H1 (cell line): ENCODE measurements at regions not wholly inside any gene's neighbourhood (a gene's known extent, or its start where the extent isn't known, plus 50 kb on each side); places are given as distances from the start of the nearest gene placed in this dataset.

Experiments used
- CTCF ChIA-PET: fragments of 300-600 bp; sonication (Branson Sonifier 250); formaldehyde crosslinking; loops from one replicate; lab custom pipeline; 2021; ENCODE audit not compliant: partially characterized antibody; lab: Charles Lee
- POLR2A ChIA-PET: fragments of 300-600 bp; sonication (Branson Sonifier 250); formaldehyde crosslinking; loops from one replicate; lab custom pipeline; 2021; ENCODE audit warnings: inconsistent platforms; ENCODE audit not compliant: partially characterized antibody; lab: Charles Lee
- DNase-seq, 2 experiments: peaks; one replicate each; pipeline versions ENCODE4 v3.0.0 to v3.0.0-alpha.2; 2010 to 2022; ENCODE audit warnings: low spot score in 2 of 2, low read depth in 1 of 2, mixed read lengths in 1 of 2
- FAIRE-seq: peaks from 2 replicates; lab custom pipeline; 2011; peaks lifted over from hg19 to GRCh38; lab: Jason Lieb, UNC
- H2AFZ ChIP-seq: 2 replicates; pipeline ENCODE4 v1.8.1; 2012; ENCODE audit warnings: low read length, inconsistent platforms
- H2AK5ac ChIP-seq: 2 replicates; pipeline ENCODE4 v1.6.1; 2013; ENCODE audit warnings: low read depth, low read length
- H2BK120ac ChIP-seq: replicated peaks from 2 replicates; pipeline ENCODE3; 2013; ENCODE audit warnings: low read depth, low read length, inconsistent platforms
- H2BK12ac ChIP-seq: 2 replicates; pipeline ENCODE4 v1.6.1; 2013; ENCODE audit warnings: low read depth, low read length
- H2BK15ac ChIP-seq: 2 replicates; pipeline ENCODE4 v1.6.1; 2013; ENCODE audit warnings: low read length
- H2BK20ac ChIP-seq: 2 replicates; pipeline ENCODE4 v1.6.1; 2013; ENCODE audit warnings: low read length
- H2BK5ac ChIP-seq: 2 replicates; pipeline ENCODE4 v1.6.1; 2013; ENCODE audit warnings: low read depth, low read length
- H3K14ac ChIP-seq: 2 replicates; pipeline ENCODE4 v1.6.1; 2013; ENCODE audit warnings: inconsistent platforms; ENCODE audit not compliant: insufficient read length
- H3K18ac ChIP-seq: 2 replicates; pipeline ENCODE4 v1.6.1; 2013; ENCODE audit warnings: low read length; ENCODE audit errors: extremely low read depth
- H3K23ac ChIP-seq: 2 replicates; pipeline ENCODE4 v1.6.1; 2013; ENCODE audit warnings: inconsistent platforms; ENCODE audit not compliant: insufficient read length
- H3K23me2 ChIP-seq: 2 replicates; pipeline ENCODE4 v1.6.1; 2013; ENCODE audit warnings: low read depth, low read length
- H3K27ac ChIP-seq: 2 replicates; pipeline ENCODE4 v1.6.1; 2011; ENCODE audit warnings: low read depth, low read length, inconsistent platforms
- H3K27me3 ChIP-seq, 4 experiments: replicated peaks in 1 of 4; 1 replicate in 1 of 4; 2 replicates in 3 of 4; pipeline versions ENCODE4 v1.6.1 to v1.8.1; 2011 to 2013; ENCODE audit warnings: low read length in 3 of 4, mild to moderate bottlenecking in 3 of 4, inconsistent platforms in 2 of 4, mixed read lengths in 2 of 4, moderate library complexity in 1 of 4; ENCODE audit not compliant: control insufficient read depth in 3 of 4, insufficient read depth in 3 of 4; ENCODE audit errors: extremely low read depth in 1 of 4
- H3K36me3 ChIP-seq, 4 experiments: 2 replicates each; pipeline versions ENCODE4 v1.6.1 to v1.8.1; 2011 to 2013; ENCODE audit warnings: mild to moderate bottlenecking in 4 of 4, low read length in 3 of 4, moderate library complexity in 2 of 4, control low read depth in 1 of 4, inconsistent platforms in 1 of 4; ENCODE audit not compliant: insufficient read depth in 4 of 4, control insufficient read depth in 2 of 4
- H3K4ac ChIP-seq: replicated peaks from 2 replicates; pipeline ENCODE3; 2013; ENCODE audit warnings: low read length, low read depth, mixed read lengths, inconsistent platforms; ENCODE audit not compliant: insufficient read length
- H3K4me1 ChIP-seq, 4 experiments: replicated peaks in 1 of 4; 1 replicate in 1 of 4; 2 replicates in 3 of 4; pipeline versions ENCODE4 v1.6.1 to v1.8.1; 2011 to 2013; ENCODE audit warnings: low read length in 3 of 4, inconsistent platforms in 2 of 4, mixed read lengths in 1 of 4; ENCODE audit not compliant: insufficient read depth in 4 of 4, control insufficient read depth in 3 of 4
- H3K4me2 ChIP-seq, 2 experiments: 2 replicates each; pipeline versions ENCODE4 v1.6.1 to v1.8.1; 2011 to 2013; ENCODE audit warnings: low read depth in 2 of 2, low read length in 2 of 2, control low read depth in 1 of 2, inconsistent platforms in 1 of 2, mild to moderate bottlenecking in 1 of 2; ENCODE audit not compliant: insufficient read depth in 1 of 2
- H3K4me3 ChIP-seq, 4 experiments: fragments of 200-600, 300-600 bp in 1 of 4; sonication (generic), shearing (Covaris generic), sonication (Bioruptor Twin) in 1 of 4; 2 replicates each; pipeline versions ENCODE4 v1.5.1 to v1.8.1; 2011 to 2016; ENCODE audit warnings: low read length in 4 of 4, low read depth in 3 of 4, control low read depth in 2 of 4, inconsistent platforms in 2 of 4, mild to moderate bottlenecking in 2 of 4, mixed read lengths in 1 of 4, moderate library complexity in 1 of 4; ENCODE audit not compliant: insufficient read depth in 2 of 4; ENCODE audit errors: extremely low read depth in 1 of 4
- H3K56ac ChIP-seq: replicated peaks from 2 replicates; pipeline ENCODE3; 2013; ENCODE audit warnings: low read depth, mild to moderate bottlenecking, mixed read lengths, low read length, inconsistent platforms; ENCODE audit not compliant: insufficient read length
- H3K79me1 ChIP-seq: 2 replicates; pipeline ENCODE4 v1.6.1; 2013; ENCODE audit warnings: low read depth, low read length, control low read depth
- H3K79me2 ChIP-seq, 2 experiments: 2 replicates each; pipeline versions ENCODE4 v1.6.1 to v1.8.1; 2012 to 2013; ENCODE audit warnings: low read length in 2 of 2, mild to moderate bottlenecking in 2 of 2, inconsistent platforms in 1 of 2; ENCODE audit not compliant: insufficient read depth in 2 of 2, control insufficient read depth in 1 of 2
- H3K9ac ChIP-seq, 4 experiments: replicated peaks in 1 of 4; 1 replicate in 1 of 4; 2 replicates in 3 of 4; pipeline versions ENCODE4 v1.6.1 to v1.8.1; 2011 to 2013; ENCODE audit warnings: low read depth in 3 of 4, low read length in 3 of 4, control low read depth in 2 of 4, mild to moderate bottlenecking in 2 of 4, moderate library complexity in 2 of 4, inconsistent platforms in 1 of 4; ENCODE audit errors: extremely low read depth in 1 of 4
- H3K9me3 ChIP-seq, 2 experiments: 2 replicates each; pipeline versions ENCODE4 v1.6.1 to v1.8.1; 2012 to 2013; ENCODE audit warnings: mild to moderate bottlenecking in 2 of 2, moderate library complexity in 2 of 2, control low read depth in 1 of 2, inconsistent platforms in 1 of 2, low read depth in 1 of 2, low read length in 1 of 2, mixed read lengths in 1 of 2; ENCODE audit not compliant: insufficient read depth in 2 of 2
- H4K20me1 ChIP-seq, 2 experiments: replicated peaks in 1 of 2; 2 replicates each; pipeline versions ENCODE3 to v1.8.1; 2011 to 2013; ENCODE audit warnings: inconsistent platforms in 2 of 2, low read length in 2 of 2, mild to moderate bottlenecking in 1 of 2; ENCODE audit not compliant: insufficient read depth in 2 of 2, control insufficient read depth in 1 of 2
- H4K5ac ChIP-seq: 2 replicates; pipeline ENCODE4 v1.6.1; 2013; ENCODE audit warnings: low read length, low read depth, mixed read lengths, inconsistent platforms; ENCODE audit not compliant: insufficient read length
- H4K8ac ChIP-seq: 2 replicates; pipeline ENCODE4 v1.8.0; 2013; ENCODE audit warnings: mild to moderate bottlenecking, moderate library complexity, low read length, inconsistent platforms; ENCODE audit not compliant: insufficient read depth; ENCODE audit errors: extremely low read depth
- H4K91ac ChIP-seq: replicated peaks from 2 replicates; pipeline ENCODE3; 2013; ENCODE audit warnings: low read length, mixed read lengths, inconsistent platforms; ENCODE audit not compliant: insufficient read length
- ATF3 ChIP-seq: IDR thresholded peaks from 2 replicates; pipeline ENCODE4 v1.6.1; 2011; ENCODE audit warnings: low read depth, mild to moderate bottlenecking, low read length; ENCODE audit not compliant: insufficient read depth
- CBX5 ChIP-seq: fragments of 300-800, 300-1000 bp; sonication (generic); IDR thresholded peaks from 2 replicates; pipeline ENCODE4 v1.7.1; 2016; ENCODE audit warnings: antibody characterized with exemption, low read length, low read depth
- FOSL1 ChIP-seq: IDR thresholded peaks from 2 replicates; pipeline ENCODE4 v1.6.1; 2011; ENCODE audit warnings: mild to moderate bottlenecking, low read depth, low read length, moderate library complexity; ENCODE audit not compliant: insufficient read depth
- PHF8 ChIP-seq: fragments of 200-600 bp; sonication (generic); conservative IDR thresholded peaks from 2 replicates; pipeline ENCODE4 v1.7.1; 2012; ENCODE audit warnings: low read depth, mild to moderate bottlenecking, inconsistent platforms, low read length, moderate library complexity
- RBBP5 ChIP-seq: IDR thresholded peaks from 2 replicates; pipeline ENCODE4 v1.7.1; 2012; ENCODE audit warnings: low read depth, mild to moderate bottlenecking, inconsistent platforms, low read length, moderate library complexity, borderline replicate concordance
- WGBS, 2 experiments: shearing (Covaris generic) in 1 of 2; methylation state at CpG; one replicate each; pipeline versions ENCODE4 v1.1.6 to v1.1.7; 2013 to 2015; ENCODE audit warnings: low lambda C conversion rate in 2 of 2, mixed read lengths in 2 of 2, inconsistent platforms in 1 of 2, low coverage in 1 of 2, missing lambda C conversion rate in 1 of 2; ENCODE audit not compliant: insufficient replicate concordance in 2 of 2, insufficient coverage in 1 of 2, insufficient read length in 1 of 2; ENCODE audit errors: extremely low coverage in 1 of 2, missing lambda C conversion rate in 1 of 2; 5-methylcytosine and 5-hydroxymethylcytosine counted together

- Histone ChIP-seq H2BK20ac (no peak overlapping the region), H3K18ac (no peak overlapping the region), H2BK120ac (no peak overlapping the region), H2AFZ (no peak overlapping the region), H3K14ac (no peak overlapping the region), H3K4me2 (no peak overlapping the region), H3K23ac (peak overlapping the region; percentile 52), H3K9me3 (peaks cover 5 to 42% of the 10 kb centered on the region in 2 experiments; a peak in 3 of 4 replicates), H2AK5ac (no peak overlapping the region), H3K4ac (no peak overlapping the region), H4K91ac (no peak overlapping the region), H2BK5ac (no peak overlapping the region), H3K9ac (no peak overlapping the region), H4K20me1 (no peaks in the 10 kb centered on the region), H2BK12ac (no peak overlapping the region), H3K79me1 (no peaks in the 10 kb centered on the region), H3K79me2 (no peaks in the 10 kb centered on the region), H3K4me1 (no peaks in the 10 kb centered on the region), H4K5ac (no peak overlapping the region), H3K27me3 (no peaks in the 10 kb centered on the region), H3K4me3 (no peak overlapping the region), H3K56ac (no peak overlapping the region), H3K36me3 (no peaks in the 10 kb centered on the region), H4K8ac (no peak overlapping the region), H2BK15ac (no peak overlapping the region), H3K27ac (no peak overlapping the region), H3K23me2 (no peaks in the 10 kb centered on the region)
- no peak for FAIRE-seq
- no peak for DNase-seq
- TF ChIP-seq RBBP5 (no peak), CBX5 (no peak), ATF3 (no peak), PHF8 (no peak), FOSL1 (no peak)
- ChIA-PET CTCF (no interaction called here), POLR2A (no interaction called here)
- 92% methylated on average over 1 of the region's 1 CpG; no CpG with 5 or more reads in 1 of the 2 experiments for WGBS, 2 experiments
These were observed 423.4 kb upstream of the DPP6 start for GRCh38 chr7:153628825-153629224.
